ENCODE measurements at regions not wholly inside any gene's neighbourhood (a gene's known extent, or its start where the extent isn't known, plus 50 kb on each side); places are given as distances from the start of the nearest gene placed in this dataset.

DNA sequence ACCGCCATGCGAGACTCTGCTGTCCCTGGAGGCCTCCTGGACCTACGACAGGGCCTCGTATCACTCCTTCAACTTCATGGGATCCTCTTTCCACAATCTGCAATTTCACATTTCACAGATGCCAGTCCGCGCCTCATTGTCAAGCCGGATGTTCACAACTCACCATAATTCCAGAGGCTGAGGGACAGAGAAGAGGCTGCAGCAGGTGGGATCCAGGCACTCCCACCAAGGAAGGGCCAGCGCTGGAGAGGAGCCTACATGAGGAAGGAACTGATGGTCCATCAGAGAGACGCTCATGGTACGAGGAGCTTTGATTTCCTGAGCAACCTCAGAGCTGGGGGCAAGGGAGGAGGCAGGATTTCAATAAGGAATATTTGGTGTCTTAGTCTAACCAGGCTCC is 495.0 kb downstream of the BRD1 start:
- Mint-ChIP-seq H3K36me3 (ENCODE audit: low read depth) (no peaks in the 10 kb centered on the region), H3K9me3 (no peaks in the 10 kb centered on the region), H3K4me3 (no peak overlapping the region), H3K27ac (no peak overlapping the region), H3K27me3 (peaks cover 20% of the 10 kb centered on the region), H3K4me1 (ENCODE audit: low read depth) (no peaks in the 10 kb centered on the region)
- DNase-seq, result no peak

GRCh38 chr22:49331878-49332277 is 495.8 kb downstream of the BRD1 start:
- H3K4me3 Mint-ChIP-seq, result no peak overlapping the region
- H3K27ac Mint-ChIP-seq, result no peak overlapping the region
- peaks cover 22% of the 10 kb centered on the region for H3K27me3 Mint-ChIP-seq
- no peaks in the 10 kb centered on the region for H3K4me1 Mint-ChIP-seq (ENCODE audit: low read depth)
- peaks cover 3% of the 10 kb centered on the region for H3K9me3 Mint-ChIP-seq
- DNase-seq, result no peak
- H3K36me3 Mint-ChIP-seq (ENCODE audit: low read depth), result no peaks in the 10 kb centered on the region

GRCh38 chr22:49331223-49331815 is 496.4 kb downstream of the BRD1 start:
- no peak for DNase-seq
- H3K4me3 Mint-ChIP-seq, result no peak overlapping the region
- no peaks in the 10 kb centered on the region for H3K36me3 Mint-ChIP-seq (ENCODE audit: low read depth)
- H3K9me3 Mint-ChIP-seq, result peaks cover 3% of the 10 kb centered on the region
- H3K27ac Mint-ChIP-seq, result no peak overlapping the region
- peaks cover 25% of the 10 kb centered on the region for H3K27me3 Mint-ChIP-seq
- H3K4me1 Mint-ChIP-seq (ENCODE audit: low read depth), result no peaks in the 10 kb centered on the region

DNA sequence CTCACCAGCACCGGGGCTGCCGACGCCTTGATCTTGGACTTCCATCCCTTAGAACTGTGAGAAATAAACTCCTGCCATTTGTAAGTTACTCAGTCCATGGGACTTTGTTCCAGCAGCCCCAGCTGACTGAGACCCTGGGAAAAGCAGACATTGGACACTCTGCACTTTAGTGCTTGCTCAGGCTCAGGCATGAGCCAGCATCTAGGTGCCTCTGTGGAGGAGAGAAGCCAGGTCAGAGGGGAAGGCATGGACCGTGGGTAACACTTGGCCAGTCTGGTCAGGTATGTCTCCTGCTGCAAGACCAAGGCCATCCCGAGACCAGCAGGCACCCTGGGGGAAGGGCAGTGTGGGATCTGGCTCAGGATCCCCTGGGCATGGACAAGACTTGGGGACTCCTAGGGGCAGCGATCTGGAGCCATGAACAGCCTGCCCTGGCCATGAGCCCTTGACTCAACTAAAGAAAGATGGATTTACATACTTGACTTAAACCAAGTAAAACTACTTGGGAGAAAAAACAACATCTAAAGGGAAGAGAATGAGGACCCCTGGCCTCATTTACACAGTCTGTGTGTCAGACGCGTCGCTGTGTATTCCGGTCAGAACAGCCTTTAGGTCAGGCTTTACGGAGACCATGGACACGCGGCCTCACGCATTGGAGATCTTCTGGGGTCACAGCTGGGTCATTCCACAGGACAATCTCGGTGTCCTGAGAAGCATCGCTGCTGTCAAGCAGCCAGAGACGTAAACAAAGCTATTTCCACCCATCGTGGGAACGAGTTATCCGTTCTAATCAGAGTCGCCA is 497.1 kb downstream of the BRD1 start:
- DNase-seq, result no peak
- H3K27ac Mint-ChIP-seq, result no peak overlapping the region
- no peaks in the 10 kb centered on the region for H3K4me1 Mint-ChIP-seq (ENCODE audit: low read depth)
- peaks cover 26% of the 10 kb centered on the region for H3K27me3 Mint-ChIP-seq
- H3K9me3 Mint-ChIP-seq, result peaks cover 3% of the 10 kb centered on the region
- H3K4me3 Mint-ChIP-seq, result no peak overlapping the region
- no peaks in the 10 kb centered on the region for H3K36me3 Mint-ChIP-seq (ENCODE audit: low read depth)

DNA sequence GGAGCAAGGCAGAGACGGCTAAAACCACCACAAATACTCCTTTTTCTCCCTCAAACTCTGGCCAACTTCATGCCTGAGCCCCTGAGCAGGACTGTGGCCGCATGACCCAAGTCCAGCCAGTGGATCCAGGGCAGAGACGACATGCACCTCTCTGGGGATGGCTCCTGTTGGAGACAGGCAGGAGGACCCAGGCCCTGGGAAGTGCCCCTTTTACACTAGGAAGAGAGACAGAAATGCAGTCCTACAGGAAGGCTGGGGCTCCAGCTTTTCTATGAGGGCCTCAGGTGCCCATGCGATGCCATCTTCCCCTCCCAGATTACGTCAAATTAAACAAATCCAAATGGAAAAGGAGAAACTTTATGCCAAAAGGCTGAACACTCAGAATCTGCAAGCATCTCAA is 498.0 kb downstream of the BRD1 start:
- Mint-ChIP-seq H3K27ac (no peak overlapping the region), H3K36me3 (ENCODE audit: low read depth) (no peaks in the 10 kb centered on the region), H3K27me3 (peaks cover 27% of the 10 kb centered on the region), H3K4me1 (ENCODE audit: low read depth) (no peaks in the 10 kb centered on the region), H3K4me3 (no peak overlapping the region), H3K9me3 (peaks cover 3% of the 10 kb centered on the region)
- no peak for DNase-seq

GRCh38 chr22:49328630-49329405 is 498.9 kb downstream of the BRD1 start:
- H3K36me3 Mint-ChIP-seq (ENCODE audit: low read depth), result no peaks in the 10 kb centered on the region
- peaks cover 27% of the 10 kb centered on the region for H3K27me3 Mint-ChIP-seq
- DNase-seq, result no peak
- no peak overlapping the region for H3K27ac Mint-ChIP-seq
- H3K4me1 Mint-ChIP-seq (ENCODE audit: low read depth), result no peaks in the 10 kb centered on the region
- H3K4me3 Mint-ChIP-seq, result no peak overlapping the region
- H3K9me3 Mint-ChIP-seq, result peaks cover 3% of the 10 kb centered on the region

DNA sequence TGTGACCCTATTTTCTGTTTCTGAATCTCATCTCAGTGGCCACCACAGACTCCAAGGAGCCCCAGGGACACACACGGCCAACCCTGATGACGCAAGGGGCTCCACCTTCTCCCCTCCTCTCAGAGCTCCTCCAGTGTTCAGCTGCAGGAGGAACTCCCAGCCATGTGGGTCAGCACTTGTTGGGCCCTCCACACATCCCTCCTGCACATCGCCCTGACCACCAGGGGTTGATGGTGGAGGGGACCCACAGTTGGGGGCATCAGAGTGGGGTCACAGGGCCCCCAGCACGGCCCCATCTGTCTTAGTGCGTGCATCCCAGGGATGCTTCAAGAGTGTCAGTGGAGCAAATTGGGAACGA is 499.6 kb downstream of the BRD1 start:
- Mint-ChIP-seq H3K27ac (no peak overlapping the region), H3K36me3 (ENCODE audit: low read depth) (no peaks in the 10 kb centered on the region), H3K4me1 (ENCODE audit: low read depth) (no peaks in the 10 kb centered on the region), H3K27me3 (peaks cover 32% of the 10 kb centered on the region), H3K4me3 (no peak overlapping the region), H3K9me3 (peaks cover 3% of the 10 kb centered on the region)
- no peak for DNase-seq

DNA sequence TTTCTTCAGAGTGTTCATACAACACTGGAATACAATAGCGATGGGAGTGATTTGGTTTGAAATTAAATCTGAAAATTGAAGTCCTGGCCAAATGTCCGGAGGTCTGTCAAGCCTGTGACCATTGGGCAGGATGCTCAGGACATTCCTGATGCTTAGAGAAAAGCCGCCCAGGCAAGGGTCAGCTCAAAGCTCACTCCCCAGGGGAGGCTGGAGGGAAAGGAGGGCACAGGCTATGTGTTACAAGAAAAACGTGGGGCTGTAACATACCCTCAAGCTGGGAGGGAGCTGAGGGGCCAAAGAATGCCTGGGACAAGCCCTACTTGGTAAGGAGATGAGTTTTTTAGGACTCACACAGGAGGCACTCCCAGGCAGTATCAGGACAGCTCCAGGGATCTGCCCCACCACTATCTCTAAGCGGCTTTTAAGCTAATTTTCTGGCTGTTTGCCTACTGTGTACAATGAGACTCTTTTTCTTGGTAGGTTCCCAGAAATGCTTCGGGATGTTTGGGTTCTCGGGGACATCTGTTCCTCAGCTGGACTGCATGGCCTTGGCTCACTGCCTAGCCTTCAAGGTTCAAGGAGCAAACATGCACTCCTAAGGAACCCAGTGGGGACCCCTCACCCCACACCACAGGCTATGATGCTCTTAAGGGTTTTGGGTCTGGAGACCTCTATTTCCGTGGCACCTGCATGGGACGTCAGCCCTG is 500.1 kb downstream of the BRD1 start:
- Mint-ChIP-seq H3K27ac (no peak overlapping the region), H3K4me1 (ENCODE audit: low read depth) (no peaks in the 10 kb centered on the region), H3K9me3 (peaks cover 3% of the 10 kb centered on the region), H3K4me3 (no peak overlapping the region), H3K36me3 (ENCODE audit: low read depth) (no peaks in the 10 kb centered on the region), H3K27me3 (peaks cover 36% of the 10 kb centered on the region)
- no peak for DNase-seq

- Mint-ChIP-seq H3K27ac (no peak overlapping the region), H3K4me1 (ENCODE audit: low read depth) (no peaks in the 10 kb centered on the region), H3K36me3 (ENCODE audit: low read depth) (no peaks in the 10 kb centered on the region), H3K27me3 (peaks cover 46% of the 10 kb centered on the region), H3K4me3 (no peak overlapping the region), H3K9me3 (peaks cover 3% of the 10 kb centered on the region)
- no peak for DNase-seq
Measured at GRCh38 chr22:49326558-49326957, 501.1 kb downstream of the BRD1 start.

DNA sequence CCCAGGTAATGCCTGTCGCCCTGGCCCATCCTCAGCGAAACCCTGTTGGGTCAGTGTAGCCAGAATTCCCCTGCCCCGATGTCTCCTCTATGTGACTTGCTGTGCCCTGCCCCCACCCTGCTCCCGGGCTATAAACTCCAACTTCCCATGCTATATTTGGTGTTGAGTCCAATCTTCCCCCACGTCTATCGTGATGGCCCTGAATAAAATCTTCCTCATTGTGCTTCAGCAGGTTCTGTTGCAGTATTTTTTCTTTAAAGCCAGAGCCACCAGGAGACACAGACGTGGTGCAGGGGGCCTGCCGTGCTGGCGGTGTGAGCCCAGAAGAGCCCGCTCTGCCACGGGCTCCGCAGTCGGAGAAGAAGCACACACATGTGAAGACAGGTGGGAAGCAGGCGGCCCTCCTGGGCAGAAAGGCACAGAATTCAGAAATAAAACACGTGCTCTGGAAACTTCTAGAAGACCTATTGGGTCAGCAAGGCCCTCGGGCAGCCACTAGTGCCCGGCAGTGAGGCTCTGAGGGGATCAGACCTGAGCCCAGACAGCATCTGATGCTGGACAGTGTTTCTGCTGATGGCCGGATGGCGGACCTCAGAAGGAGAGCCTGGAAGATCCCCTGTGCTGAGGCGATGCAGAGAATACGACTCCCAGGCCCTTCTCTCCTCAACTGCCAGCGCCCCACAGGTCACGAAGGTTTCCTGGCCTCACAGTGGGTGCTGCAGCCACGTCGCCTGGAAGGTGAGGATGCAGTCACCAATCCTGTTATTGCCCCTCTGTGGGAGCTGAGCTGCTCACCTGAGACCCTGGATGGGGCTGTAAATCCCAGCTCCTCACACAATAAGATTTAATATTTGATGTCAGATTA is 501.9 kb downstream of the BRD1 start:
- Mint-ChIP-seq H3K27me3 (peaks cover 49% of the 10 kb centered on the region), H3K36me3 (ENCODE audit: low read depth) (no peaks in the 10 kb centered on the region), H3K4me1 (ENCODE audit: low read depth) (no peaks in the 10 kb centered on the region), H3K9me3 (peaks cover 3% of the 10 kb centered on the region), H3K27ac (no peak overlapping the region), H3K4me3 (no peak overlapping the region)
- no peak for DNase-seq

GRCh38 chr22:49324527-49325491 is 502.9 kb downstream of the BRD1 start:
- H3K36me3 Mint-ChIP-seq (ENCODE audit: low read depth), result no peaks in the 10 kb centered on the region
- no peaks in the 10 kb centered on the region for H3K4me1 Mint-ChIP-seq (ENCODE audit: low read depth)
- DNase-seq, result no peak
- peaks cover 50% of the 10 kb centered on the region for H3K27me3 Mint-ChIP-seq
- no peak overlapping the region for H3K4me3 Mint-ChIP-seq
- H3K9me3 Mint-ChIP-seq, result peaks cover 3% of the 10 kb centered on the region
- no peak overlapping the region for H3K27ac Mint-ChIP-seq

- peaks cover 3% of the 10 kb centered on the region for H3K9me3 Mint-ChIP-seq
- H3K36me3 Mint-ChIP-seq (ENCODE audit: low read depth), result no peaks in the 10 kb centered on the region
- H3K4me1 Mint-ChIP-seq (ENCODE audit: low read depth), result no peaks in the 10 kb centered on the region
- DNase-seq, result no peak
- H3K4me3 Mint-ChIP-seq, result no peak overlapping the region
- H3K27ac Mint-ChIP-seq, result no peak overlapping the region
- H3K27me3 Mint-ChIP-seq, result peaks cover 58% of the 10 kb centered on the region
Measured at GRCh38 chr22:49323751-49324415, 503.8 kb downstream of the BRD1 start.

Data from activated T-cell treated with anti-CD3 and anti-CD28 coated beads, Interleukin-2, amount 50 U/mL, for 24 hours (primary cell).